K562 (cell line): ENCODE measurements at regions not wholly inside any gene's neighbourhood (a gene's known extent, or its start where the extent isn't known, plus 50 kb on each side); places are given as distances from the start of the nearest gene placed in this dataset.

Source experiments
- ATAC-seq: fragments of 200-7000 bp; cut with Tn5 transposase; 3 replicates; pipeline ENCODE4 v1.9.1; 2020; ENCODE audit warnings: moderate library complexity
- BruUV-seq: library from RNA; stranded (reverse); fragments of 400-500 nt; replicated peaks from 2 replicates; lab custom pipeline; 2021; lab: Mats Ljungman, UMichigan
- CTCF ChIA-PET: fragments of 300-600 bp; formaldehyde crosslinking; extraction: SDS; loops from one replicate; lab custom pipeline; 2021; ENCODE audit warnings: low intra/inter-chr PET ratio; lab: Yijun Ruan, JAX
- POLR2A ChIA-PET: fragments of 300-600, 350-650 bp; sonication (Branson Sonifier 250); formaldehyde crosslinking; extraction: SDS; loops from one replicate; lab custom pipeline; 2021; ENCODE audit warnings: antibody characterized with exemption, inconsistent platforms; lab: Yijun Ruan, JAX
- DNase-seq, 4 experiments: peaks; one replicate each; pipeline versions ENCODE4 v3.0.0 to v3.0.0-alpha.2; 2011 to 2018; ENCODE audit warnings: low spot score in 3 of 4, mixed read lengths in 3 of 4; ENCODE audit errors: extremely low read depth in 1 of 4
- FAIRE-seq: peaks from 2 replicates; lab custom pipeline; 2011; peaks lifted over from hg19 to GRCh38; lab: Jason Lieb, UNC
- H2AFZ ChIP-seq: 2 replicates; pipeline ENCODE4 v1.6.0; 2011; ENCODE audit warnings: low read depth, low read length, control low read depth, inconsistent platforms
- H3K27ac ChIP-seq: fragments of 200-600 bp; 3 replicates; pipeline ENCODE4 v1.8.0; 2011; ENCODE audit warnings: low read depth, mild to moderate bottlenecking, control low read depth, inconsistent platforms, low read length, moderate library complexity, mixed read lengths; ENCODE audit errors: extremely low read depth
- H3K27me3 ChIP-seq, 2 experiments: fragments of 300-600 bp in 1 of 2; 2 replicates in 1 of 2; 3 replicates in 1 of 2; pipeline versions ENCODE4 v1.6.0 to v1.8.0; 2011; ENCODE audit warnings: inconsistent platforms in 2 of 2, low read length in 2 of 2, mild to moderate bottlenecking in 1 of 2, mixed read lengths in 1 of 2, moderate library complexity in 1 of 2; ENCODE audit not compliant: control insufficient read depth in 2 of 2, insufficient read depth in 2 of 2
- H3K36me3 ChIP-seq: fragments of 300-600 bp; 3 replicates; pipeline ENCODE4 v1.8.0; 2011; ENCODE audit warnings: mild to moderate bottlenecking, low read length, inconsistent platforms; ENCODE audit not compliant: control insufficient read depth, insufficient read depth
- H3K4me1 ChIP-seq, 2 experiments: fragments of 200-600 bp in 1 of 2; replicated peaks in 1 of 2; 2 replicates in 1 of 2; 3 replicates in 1 of 2; pipeline versions ENCODE4 v1.5.1 to v1.8.0; 2011; ENCODE audit warnings: inconsistent platforms in 2 of 2, low read length in 2 of 2, mild to moderate bottlenecking in 1 of 2, mixed read lengths in 1 of 2, moderate library complexity in 1 of 2; ENCODE audit not compliant: control insufficient read depth in 2 of 2, insufficient read depth in 2 of 2
- H3K4me2 ChIP-seq: 2 replicates; pipeline ENCODE4 v1.6.1; 2011; ENCODE audit warnings: low read length, control low read depth, inconsistent platforms, mixed read lengths; ENCODE audit not compliant: insufficient read depth
- H3K4me3 ChIP-seq: fragments of 200-600 bp; sonication (generic), shearing (Covaris generic); 2 replicates; pipeline ENCODE4 v1.5.1; 2016; ENCODE audit warnings: control low read depth, inconsistent platforms
- H3K79me2 ChIP-seq: fragments of 200-600 bp; 3 replicates; pipeline ENCODE4 v1.8.0; 2011; ENCODE audit warnings: low read length, inconsistent platforms; ENCODE audit not compliant: control insufficient read depth, insufficient read depth
- H3K9ac ChIP-seq, 2 experiments: 2 replicates each; pipeline versions ENCODE4 v1.6.0 to v1.6.1; 2011; ENCODE audit warnings: low read depth in 2 of 2, low read length in 2 of 2, control low read depth in 1 of 2, inconsistent platforms in 1 of 2, mild to moderate bottlenecking in 1 of 2, mixed read lengths in 1 of 2; ENCODE audit not compliant: insufficient read depth in 1 of 2
- H3K9me1 ChIP-seq: one replicate; pipeline ENCODE4 v1.6.0; 2011; ENCODE audit warnings: inconsistent platforms, mild to moderate bottlenecking, low read length, moderate library complexity; ENCODE audit not compliant: control insufficient read depth, insufficient read depth
- H3K9me3 ChIP-seq: replicated peaks from 2 replicates; pipeline ENCODE4 v1.5.1; 2011; ENCODE audit warnings: low read depth, low read length, inconsistent platforms; ENCODE audit not compliant: control insufficient read depth, insufficient read depth
- H4K20me1 ChIP-seq: replicated peaks from 2 replicates; pipeline ENCODE4 v1.6.1; 2011; ENCODE audit warnings: low read length, inconsistent platforms, mixed read lengths; ENCODE audit not compliant: control insufficient read depth, insufficient read depth
- CHD4 ChIP-seq: fragments of 200-600 bp; sonication (generic); IDR thresholded peaks from 3 replicates; pipeline ENCODE4 v1.6.1; 2012; ENCODE audit warnings: low read depth, mild to moderate bottlenecking, mixed read lengths, low read length, inconsistent platforms; ENCODE audit not compliant: insufficient read depth, insufficient replicate concordance, poor library complexity, severe bottlenecking
- CLOCK ChIP-seq: fragments of 250-450 bp; sonication (Bioruptor Pico); IDR thresholded peaks from 2 replicates; pipeline ENCODE4 v1.4.0; 2020; ENCODE audit warnings: mild to moderate bottlenecking, moderate library complexity, borderline replicate concordance
- LCOR ChIP-seq: sonication (generic); formaldehyde crosslinking; IDR thresholded peaks from 2 replicates; pipeline ENCODE4 v1.8.0; 2022; ENCODE audit warnings: mild to moderate bottlenecking, missing genetic modification reagents
- PATZ1 ChIP-seq: fragments of 250-450 bp; sonication (Bioruptor Pico); IDR thresholded peaks from 2 replicates; pipeline ENCODE4 v1.5.0; 2020; ENCODE audit warnings: mild to moderate bottlenecking, borderline replicate concordance
- SRF ChIP-seq, 2 experiments: fragments of 250-450, 450-650 bp in 1 of 2; sonication (Bioruptor Pico) in 1 of 2; sonication (generic) in 1 of 2; formaldehyde crosslinking; IDR thresholded peaks; 2 replicates each; pipeline versions ENCODE4 v1.5.0 to v1.5.1; 2020 to 2022; ENCODE audit warnings: mild to moderate bottlenecking in 1 of 2, missing genetic modification reagents in 1 of 2
- TCF3 ChIP-seq: sonication (generic); formaldehyde crosslinking; IDR thresholded peaks from 2 replicates; pipeline ENCODE4 v1.4.0; 2020; ENCODE audit warnings: mild to moderate bottlenecking, missing genetic modification reagents
- ZNF143 ChIP-seq: sonication (generic); formaldehyde crosslinking; IDR thresholded peaks from 2 replicates; pipeline ENCODE4 v1.9.0; 2022; ENCODE audit warnings: mild to moderate bottlenecking, missing genetic modification reagents
- ZNF57 ChIP-seq: fragments of 450-650 bp; formaldehyde crosslinking; IDR thresholded peaks from 2 replicates; pipeline ENCODE4 v1.4.0; 2020; ENCODE audit warnings: mild to moderate bottlenecking, moderate library complexity
- WGBS: fragments of 100-300 bp; shearing (Covaris generic); methylation state at CpG from one replicate; pipeline ENCODE4 v1.1.6; 2016; ENCODE audit warnings: low coverage, mixed read lengths; ENCODE audit not compliant: insufficient coverage; ENCODE audit errors: missing lambda C conversion rate; 5-methylcytosine and 5-hydroxymethylcytosine counted together
- in situ Hi-C: fragments of 300-500 bp; cut with MboI; formaldehyde crosslinking; loops from 4 replicates; pipeline ENCODE4 v1.15.0; 2018; ENCODE audit warnings: inconsistent platforms, mixed read lengths
- intact Hi-C: fragments of 100-400 bp; cut with micrococcal nuclease; formaldehyde crosslinking; loops from 2 replicates; pipeline ENCODE4 v1.14.2; 2022

- no peak for FAIRE-seq
- in situ Hi-C loops, result no loop called here
- 51% methylated on average over 3 of the region's 3 CpGs for WGBS
- no peak for TF ChIP-seq TCF3 (CRISPR knock-in tag)
- no peak for TF ChIP-seq ZNF57 (CRISPR knock-in tag)
- no peak for TF ChIP-seq LCOR (CRISPR knock-in tag)
- TF ChIP-seq PATZ1, result no peak
- no peak for TF ChIP-seq ZNF143 (CRISPR knock-in tag)
- TF ChIP-seq CLOCK, result no peak
- TF ChIP-seq SRF (CRISPR knock-in tag; IDR thresholded peaks at IDR 0.05), result no peak
- no peak for TF ChIP-seq CHD4
Observed at GRCh38 chr18:30622104-30622503, 420.4 kb downstream of the DSC3 start.

More at GRCh38 chr18:30622104-30622503, 420.4 kb downstream of the DSC3 start:
- Histone ChIP-seq H3K9ac (no peak overlapping the region), H3K27me3 (no peaks in the 10 kb centered on the region), H3K9me1 (no peaks in the 10 kb centered on the region), H3K79me2 (no peaks in the 10 kb centered on the region), H3K27ac (no peak overlapping the region), H2AFZ (no peak overlapping the region; the same call in 1 of the 2 replicates), H3K4me1 (peaks cover 0 to 4% of the 10 kb centered on the region in 2 experiments; a peak in 2 of 5 replicates), H3K4me3 (no peak overlapping the region), H3K4me2 (no peak overlapping the region), H3K36me3 (no peaks in the 10 kb centered on the region), H4K20me1 (no peaks in the 10 kb centered on the region), H3K9me3 (no peaks in the 10 kb centered on the region)
- CTCF ChIA-PET, result no interaction called here
- no TSS peak for BruUV-seq
- POLR2A ChIA-PET, result no interaction called here
- ATAC-seq (no peak), DNase-seq (no peak)
- intact Hi-C loops, result no loop called here
